NCI-H226 (cell line): ENCODE measurements at regions not wholly inside any gene's neighbourhood (a gene's known extent, or its start where the extent isn't known, plus 50 kb on each side); places are given as distances from the start of the nearest gene placed in this dataset.

Experiments used
- DNase-seq: peaks from one replicate; pipeline ENCODE4 v3.0.0-alpha.2; 2015

DNA sequence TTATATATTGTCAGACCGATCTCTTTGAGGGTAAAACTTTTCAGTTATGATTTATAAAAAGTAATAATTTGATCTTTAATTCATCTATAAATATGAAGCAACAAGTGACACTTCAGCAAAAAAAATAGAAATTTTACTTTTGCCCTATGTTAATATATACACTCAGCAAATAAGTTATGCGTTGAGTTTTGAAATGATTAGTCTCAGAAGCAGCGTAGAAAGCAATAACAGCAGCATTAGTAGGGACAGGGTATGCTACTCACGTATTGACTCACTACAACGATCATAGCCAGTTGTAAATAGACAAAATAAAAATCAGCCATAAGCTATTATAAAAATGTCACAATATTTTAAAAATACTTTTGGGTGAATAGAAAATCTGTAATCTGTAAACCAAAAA, 1229.2 kb downstream of the ADGRL3 start:
- no peak for DNase-seq

DNA sequence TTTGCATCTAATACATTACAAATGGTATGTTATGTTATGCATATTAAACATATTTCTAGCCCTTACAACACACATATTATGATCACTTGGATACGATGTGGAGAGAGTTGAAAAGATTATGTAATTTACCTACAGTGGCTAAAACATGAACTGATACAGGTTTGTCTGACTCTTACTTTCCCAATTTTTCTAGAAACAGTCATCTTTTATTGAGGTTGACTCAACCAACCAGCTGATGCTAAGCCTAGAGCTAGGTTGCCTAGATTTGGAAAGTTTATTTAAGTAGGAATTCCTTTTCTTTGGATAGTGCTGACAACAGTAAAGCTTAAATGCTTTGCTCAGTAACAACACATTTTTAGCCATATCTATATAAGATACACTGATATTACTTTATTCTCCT, 1215.1 kb downstream of the ADGRL3 start:
- no peak for DNase-seq

DNA sequence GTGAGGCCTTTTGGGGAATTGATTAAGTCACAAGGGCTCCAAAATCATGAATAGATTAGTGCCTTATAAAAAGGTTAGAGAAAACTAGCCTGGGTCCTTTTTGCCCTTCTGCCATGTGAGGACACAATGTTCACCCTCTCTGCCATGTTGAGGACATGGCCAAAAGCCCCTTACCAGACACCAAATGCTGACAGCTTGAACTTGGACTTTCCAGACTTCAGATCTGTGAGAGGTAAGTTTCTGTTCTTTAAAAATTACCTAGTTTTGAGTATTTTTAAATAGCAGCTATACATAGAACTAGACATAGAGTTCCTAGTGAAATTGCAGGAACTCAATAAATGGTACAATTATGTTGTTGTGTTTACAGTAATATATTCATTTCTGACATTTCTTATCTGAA, 1214.4 kb downstream of the ADGRL3 start:
- no peak for DNase-seq

DNA sequence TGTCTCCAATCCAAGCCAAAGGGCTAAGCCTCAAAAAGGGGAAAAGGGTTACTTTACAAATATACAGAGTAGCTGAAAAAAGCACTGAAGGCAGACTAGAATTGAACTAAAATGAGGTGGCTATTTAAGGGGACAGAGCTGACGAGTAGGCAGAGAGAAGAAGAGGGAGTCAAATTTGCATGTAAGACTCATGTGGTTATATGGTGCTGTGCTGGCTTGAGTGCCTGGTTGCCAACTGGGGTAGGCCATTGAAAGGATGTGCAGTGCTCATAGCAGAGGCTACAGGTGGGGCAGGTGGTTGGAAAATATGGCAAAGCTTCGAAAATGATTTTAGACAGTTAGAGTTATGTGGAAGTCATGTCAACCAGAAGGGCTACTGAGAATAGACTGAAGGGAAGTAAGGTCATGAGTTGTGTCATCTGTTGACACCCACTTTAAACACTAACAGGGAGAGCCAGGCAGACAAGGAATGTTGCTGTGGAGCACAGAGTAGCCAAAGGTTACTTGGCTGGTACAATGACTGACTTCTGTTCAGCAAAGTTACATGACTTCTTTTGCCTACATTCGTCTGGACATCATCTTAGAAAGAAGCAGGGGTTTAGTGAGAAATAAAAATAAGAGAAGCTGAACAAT, 1210.4 kb downstream of the ADGRL3 start:
- DNase-seq: no peak

DNA sequence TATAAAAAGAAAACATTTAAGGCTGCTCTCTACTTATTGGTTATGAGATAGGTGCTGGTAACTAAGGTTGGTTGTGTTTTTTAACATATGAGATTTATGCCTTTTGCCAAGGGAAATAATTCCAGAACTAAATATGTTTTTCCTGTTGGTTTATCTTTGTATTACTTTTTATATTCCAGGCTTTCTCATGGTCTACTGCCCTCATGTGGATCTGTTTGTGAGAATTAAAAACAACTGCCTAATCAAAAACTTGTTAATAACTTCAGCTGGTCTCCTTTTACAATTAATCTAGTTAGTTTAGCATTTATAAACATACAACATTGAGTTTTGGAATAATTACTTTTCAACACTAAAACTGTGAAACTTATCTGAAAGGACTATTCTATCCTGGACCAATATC, 1208.3 kb downstream of the ADGRL3 start:
- DNase-seq: no peak

DNA sequence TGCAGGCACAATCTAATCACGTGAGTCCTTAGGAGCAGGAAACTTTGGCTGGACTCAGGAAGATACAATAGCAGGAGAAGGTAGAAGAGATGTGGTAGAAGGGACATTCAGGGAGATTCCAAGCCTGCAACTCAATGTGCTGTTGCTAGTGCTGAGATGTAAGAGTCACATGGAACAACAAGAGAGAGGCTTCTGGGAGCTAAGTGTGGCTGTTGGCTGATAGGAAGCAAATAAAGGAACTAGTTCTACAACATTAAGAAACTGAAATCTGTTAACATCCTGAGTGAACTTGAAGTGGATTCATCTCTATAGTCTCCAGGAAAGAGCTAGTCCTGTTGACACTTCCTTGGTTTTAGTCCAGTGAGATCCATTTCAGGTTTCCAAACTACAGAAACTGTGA, 1207.4 kb downstream of the ADGRL3 start:
- DNase-seq: no peak

DNA sequence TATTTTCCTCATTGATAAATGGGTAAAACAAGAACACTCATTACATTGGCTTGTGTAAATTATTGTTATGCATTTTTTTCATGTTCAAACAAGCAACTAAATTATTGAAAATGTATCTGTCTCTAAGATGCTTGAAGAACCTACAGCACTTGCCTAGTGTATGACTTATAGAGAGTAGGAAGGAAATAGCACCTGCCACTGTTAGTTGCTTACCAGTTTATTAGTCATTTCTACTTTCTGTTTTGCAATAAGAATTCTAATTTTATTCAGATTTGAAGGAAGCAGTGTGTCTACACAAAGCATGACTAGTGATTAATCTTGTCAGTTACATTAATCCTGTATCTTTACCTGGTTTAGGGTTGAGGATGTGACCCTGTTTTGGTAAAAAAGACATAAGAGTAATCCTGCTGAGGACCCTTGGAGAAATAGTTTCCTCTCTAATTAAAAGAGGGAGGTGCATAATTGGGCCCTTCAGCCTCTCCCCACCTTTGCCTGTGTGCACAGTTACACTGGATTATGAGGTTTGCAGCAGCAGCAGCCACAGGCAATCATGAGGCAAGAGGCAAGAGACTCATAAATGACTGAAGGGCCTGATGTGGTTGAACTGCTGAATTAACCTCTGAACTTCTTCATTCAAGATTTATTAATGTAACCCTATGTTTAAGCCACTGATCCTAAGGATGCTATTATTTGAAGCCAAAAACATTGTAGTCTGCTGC, 1202.1 kb downstream of the ADGRL3 start:
- DNase-seq: no peak

DNA sequence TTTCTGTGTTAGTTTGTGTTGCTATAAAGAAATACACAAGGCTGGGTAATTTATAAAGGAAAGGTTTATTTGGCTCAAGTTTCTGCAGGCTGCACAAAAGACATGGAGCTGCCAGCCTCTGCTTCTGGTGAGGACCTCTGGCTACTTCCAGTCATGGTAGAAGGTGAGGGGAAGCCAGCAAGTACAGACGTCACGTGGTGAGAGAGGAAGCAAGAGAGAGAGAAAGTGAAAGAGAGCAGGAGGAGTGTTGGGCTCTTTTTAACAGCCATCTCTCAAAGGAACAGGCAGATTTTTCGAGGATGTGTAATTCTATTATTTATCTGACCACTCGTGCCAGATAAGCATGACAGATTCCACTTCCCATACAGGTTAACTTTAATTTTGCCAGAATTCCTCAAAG, 1199.1 kb downstream of the ADGRL3 start:
- DNase-seq: peak; percentile 46

DNA sequence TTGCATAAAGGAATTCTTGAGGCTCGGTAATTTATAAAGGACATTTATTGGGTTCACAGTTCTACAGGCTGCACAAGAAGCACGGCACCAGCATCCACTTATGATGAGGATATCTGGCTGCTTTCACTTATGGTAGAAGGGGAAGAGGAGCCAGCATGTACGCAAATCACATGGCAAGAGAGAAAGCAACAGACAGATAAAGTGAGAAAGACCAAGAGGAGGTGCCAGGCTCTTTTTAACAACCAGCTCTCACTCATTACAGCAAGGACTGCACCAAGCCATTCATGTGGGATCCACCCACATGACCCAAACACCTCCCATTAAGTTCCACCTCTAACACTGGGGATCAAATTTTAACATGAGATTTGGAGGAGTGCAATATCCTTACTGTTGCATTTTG, 1198.2 kb downstream of the ADGRL3 start:
- no peak for DNase-seq

DNA sequence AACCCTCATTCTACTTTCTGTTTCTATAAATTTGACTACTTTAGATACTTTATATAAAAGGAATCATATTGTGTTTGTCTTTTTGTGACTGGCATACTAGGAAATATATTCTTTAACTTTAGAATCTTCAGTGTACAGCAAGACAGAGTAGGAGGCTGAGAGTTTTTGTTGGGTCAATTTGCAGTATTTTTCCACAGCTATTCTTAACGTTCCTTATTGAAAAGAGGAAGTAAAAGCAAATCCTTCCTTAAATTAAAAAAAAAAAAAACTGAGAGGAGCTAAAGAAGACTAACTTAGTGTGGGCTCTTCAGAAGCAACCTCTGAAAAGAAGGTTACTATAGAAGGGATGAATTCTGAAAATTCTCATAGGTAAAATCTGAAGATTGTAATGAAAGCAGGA, 1194.6 kb downstream of the ADGRL3 start:
- DNase-seq: no peak

DNA sequence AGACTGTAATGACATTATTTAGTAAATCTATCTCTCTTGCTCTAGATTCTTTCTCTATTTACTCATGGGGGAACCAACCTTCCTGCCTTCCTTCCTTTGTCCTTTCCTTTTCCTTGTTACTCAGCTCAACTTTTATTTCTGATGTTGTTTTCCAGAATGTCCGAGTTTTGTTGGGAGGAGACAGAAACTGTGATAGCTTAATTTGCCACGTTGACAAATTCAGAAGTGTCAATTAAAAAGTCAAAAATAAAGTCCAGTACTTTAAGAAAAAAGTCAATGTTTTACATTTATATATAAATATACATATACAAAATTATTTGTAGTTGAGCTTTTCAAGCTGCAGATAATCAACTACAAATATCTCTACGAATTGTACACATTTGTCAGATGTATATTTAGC, 1187.7 kb downstream of the ADGRL3 start:
- no peak for DNase-seq

DNA sequence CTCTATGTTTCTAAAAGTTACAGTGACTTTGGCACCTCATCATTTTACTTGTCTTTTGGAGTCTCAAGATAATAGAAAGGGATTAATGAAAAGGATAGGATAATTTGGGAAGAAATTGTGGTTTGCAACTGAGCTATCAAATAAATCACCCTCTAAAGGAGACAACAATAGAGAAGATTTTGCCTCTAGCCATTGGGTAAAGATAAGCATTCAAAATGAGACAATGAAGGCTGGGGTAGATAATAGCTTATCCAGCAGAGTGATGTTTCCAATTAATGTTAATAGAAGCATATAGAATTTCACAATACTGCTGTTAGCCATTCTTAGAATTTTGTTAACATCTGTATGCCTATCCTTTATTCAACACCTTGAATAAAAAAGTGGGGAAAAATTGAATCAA, 1177.6 kb downstream of the ADGRL3 start:
- no peak for DNase-seq

DNA sequence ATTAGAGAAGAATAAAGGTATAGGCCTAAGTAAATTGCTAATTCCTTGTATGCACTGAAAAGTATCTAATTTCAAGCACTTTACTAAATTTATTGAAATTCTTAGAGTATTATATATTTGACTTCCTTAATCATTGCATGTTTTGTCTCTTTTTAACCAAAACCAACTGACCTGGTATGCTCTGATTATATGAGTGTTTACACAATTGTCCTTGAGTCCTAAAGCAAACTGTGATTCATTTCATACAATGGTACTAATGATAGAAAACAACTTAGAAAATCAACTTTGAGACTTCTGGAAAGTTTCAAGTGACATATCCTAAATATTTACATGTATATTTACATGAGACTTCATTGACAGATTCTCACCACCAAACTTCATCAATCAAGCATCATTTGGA, 1177.1 kb downstream of the ADGRL3 start:
- DNase-seq: no peak

DNA sequence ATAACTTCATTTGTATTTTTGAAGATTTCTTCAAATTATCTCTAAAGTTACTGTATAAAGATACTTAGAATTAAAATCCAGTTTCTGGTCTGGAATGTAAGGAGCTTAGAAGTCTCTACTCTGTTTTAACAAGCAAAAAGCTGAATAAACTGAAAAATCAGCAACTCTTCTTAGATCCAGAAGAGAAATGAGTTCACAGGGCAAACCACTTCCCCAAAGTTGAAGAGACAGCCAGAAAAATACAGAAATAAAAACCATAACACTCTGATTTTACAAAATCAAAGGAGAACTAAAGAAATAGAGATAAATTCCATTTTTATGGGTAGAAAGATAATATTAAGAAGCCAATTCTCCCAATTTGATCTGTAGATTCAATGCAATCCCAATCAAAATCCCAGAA, 1166.8 kb downstream of the ADGRL3 start:
- DNase-seq: no peak

DNA sequence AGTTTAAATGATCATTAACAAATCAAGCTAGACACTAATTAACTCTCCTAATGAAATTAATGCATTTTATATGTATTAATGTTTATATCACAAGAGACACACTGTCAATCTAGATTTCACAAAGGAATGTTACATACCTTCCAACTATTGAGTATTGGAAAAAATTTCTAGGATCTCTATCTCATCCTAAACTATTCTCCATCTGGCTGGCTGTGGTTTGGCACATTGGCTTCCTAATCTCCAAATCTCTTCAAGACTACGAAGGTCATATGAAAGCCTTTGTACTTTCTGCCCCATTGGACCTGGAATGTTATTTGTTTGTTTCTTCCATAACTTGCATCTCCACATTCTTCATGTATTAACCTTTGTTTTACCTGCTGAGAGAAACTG, 1160.0 kb downstream of the ADGRL3 start:
- DNase-seq: no peak

DNA sequence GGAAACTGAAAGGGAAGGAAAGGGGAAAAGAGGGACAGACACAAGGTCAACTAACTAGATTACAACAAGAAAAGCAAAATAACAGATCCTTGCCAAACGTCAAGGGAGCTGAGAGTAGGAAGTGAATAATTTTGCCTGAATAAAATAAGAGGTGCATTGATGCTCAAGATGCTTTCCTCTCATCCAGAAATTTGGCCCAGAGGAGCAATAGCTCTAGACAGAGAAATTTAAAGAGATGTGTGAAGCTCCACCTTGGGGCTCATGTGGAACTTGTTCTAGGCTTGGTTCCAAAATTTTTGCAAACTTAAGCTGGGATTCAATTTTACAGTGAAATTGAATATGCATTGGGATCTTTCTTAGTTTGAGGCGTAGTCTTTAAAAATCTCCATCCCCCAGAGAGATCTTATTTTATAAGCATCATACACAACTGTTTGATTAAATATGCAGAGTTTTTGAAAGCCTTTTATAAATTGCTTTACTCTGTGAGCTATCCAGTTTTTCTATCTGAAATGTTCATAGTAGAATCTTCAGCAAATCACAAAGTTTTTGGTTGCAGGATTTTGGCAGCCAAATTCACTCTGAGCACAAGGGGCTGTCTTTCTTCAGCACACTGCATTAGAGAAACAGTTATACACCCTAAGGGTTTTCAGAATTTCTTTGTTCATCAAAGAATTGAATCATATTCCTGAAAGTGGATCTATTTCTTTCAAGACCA, 1159.5 kb downstream of the ADGRL3 start:
- DNase-seq: no peak

DNA sequence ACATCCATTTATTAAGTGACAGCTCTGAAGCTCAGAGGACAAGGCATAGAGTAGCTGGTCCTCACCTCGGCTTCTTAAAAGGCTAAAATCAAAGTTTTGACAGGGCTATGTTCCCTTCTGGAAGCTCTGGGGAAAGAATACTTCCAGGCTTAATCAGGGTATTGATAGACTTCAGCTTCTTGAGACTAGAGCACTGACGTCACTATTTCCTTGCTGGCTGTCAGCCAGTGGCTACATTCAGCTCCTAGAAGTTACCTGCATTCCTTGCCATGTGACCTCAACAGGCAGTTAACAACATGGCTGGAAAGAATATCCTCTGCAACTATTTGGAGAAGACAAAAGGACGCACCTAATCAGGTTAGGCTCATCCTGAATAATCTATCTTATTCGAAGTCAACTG, 1144.8 kb downstream of the ADGRL3 start:
- no peak for DNase-seq

DNA sequence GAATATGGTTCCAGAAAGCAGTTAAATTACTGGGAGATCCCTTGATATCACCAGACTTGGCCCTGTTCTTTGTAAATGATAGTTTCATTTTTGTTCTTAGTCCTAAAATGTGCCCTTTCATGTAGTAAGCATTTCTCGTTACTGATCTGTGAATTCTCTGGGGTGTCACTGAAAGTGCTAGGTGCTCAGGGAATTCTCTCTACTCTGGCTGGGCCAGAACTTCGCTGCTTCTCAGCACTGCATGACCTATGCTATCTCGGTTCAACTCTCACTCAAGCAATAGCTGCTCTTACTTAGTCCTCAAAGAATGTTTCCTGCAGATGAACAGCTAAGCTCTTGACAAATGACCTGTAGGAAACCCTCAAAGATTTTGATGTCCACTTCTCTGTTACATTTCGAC, 1144.3 kb downstream of the ADGRL3 start:
- DNase-seq: no peak

DNA sequence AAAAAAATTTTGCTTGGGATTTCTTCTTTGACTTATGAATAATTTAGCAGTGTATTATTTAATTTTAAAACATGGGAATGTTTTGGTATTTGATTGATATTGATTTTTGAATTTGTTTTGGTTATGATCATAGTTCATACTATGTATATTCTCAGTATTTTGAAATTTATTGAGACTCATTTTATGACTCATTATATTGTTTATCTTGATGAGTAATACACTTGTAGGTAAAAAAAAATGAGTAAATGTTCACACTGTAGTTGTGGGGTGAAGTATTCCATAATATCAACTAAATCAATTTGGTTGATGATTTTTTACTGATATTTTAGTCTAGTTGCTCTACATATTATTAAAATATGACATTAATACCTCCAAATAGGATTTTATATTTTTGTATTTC, 1142.2 kb downstream of the ADGRL3 start:
- no peak for DNase-seq

DNA sequence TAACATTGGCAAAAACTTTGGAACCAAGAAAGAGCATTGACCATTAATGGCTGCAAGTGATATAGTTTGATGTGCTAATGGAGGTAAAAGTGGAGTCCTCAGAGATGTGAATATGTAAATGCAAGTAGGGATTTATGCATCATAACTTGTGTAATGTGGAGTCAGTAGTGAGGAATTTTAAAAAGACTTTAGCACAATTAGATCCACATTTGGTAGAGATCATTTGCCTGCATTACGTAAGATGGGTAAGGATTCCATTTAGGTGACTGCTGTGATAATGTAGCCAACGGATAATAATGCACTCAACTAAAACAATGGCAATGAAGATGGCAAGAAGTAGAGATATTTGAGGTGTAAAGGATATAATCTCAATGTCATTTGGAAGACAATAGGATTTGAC, 1128.4 kb downstream of the ADGRL3 start:
- DNase-seq: peak; percentile 16

DNA sequence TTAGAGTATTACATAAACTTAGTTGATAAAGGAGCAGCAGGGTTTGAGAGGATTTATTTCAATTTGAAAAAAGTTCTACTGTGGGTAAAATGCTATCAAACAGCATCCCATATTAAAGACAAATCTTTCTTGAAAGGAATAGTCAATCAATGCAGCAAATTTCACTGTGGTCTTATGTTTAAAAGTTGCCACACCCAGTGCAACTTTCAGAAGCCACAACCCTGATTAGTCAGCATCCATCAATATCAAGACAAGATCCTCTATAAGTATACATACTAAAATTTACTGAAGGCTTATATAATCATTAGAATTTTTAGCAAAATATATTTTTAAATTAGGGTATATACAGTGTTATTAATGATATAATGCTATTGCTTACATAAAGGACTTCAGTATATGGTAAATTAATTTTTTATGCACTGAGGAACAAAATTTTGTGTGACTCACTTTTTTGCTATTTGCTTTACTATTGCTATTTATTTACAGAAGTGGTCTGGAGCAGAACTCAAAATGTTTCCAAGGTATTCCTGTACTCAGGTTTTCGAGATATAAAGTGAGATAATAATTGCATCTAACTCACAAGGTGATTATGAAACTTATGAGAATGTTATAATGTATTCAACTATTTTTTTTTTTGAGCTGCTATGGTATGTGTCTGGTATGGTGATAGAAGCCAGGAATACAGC, 1127.6 kb downstream of the ADGRL3 start:
- DNase-seq: no peak

DNA sequence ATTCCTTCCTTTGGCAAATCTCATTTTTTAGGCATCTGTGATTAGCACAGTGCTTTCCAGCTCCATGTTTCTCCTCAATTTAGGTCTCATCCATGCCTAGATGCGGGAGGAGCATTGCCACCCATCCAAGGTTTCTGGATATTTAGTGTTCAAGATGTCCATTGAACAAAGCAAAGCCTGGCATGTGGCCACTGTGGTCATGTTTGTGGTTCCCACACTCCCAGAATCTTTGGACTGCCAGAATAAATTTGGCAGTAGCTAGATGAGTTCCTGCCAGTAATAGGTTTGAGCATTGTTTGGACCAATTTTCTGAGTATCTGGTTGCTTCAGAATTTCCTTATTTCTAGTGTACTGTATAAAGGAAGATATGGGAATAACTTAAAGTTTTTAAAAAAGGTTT, 1124.1 kb downstream of the ADGRL3 start:
- DNase-seq: peak; percentile 10

DNA sequence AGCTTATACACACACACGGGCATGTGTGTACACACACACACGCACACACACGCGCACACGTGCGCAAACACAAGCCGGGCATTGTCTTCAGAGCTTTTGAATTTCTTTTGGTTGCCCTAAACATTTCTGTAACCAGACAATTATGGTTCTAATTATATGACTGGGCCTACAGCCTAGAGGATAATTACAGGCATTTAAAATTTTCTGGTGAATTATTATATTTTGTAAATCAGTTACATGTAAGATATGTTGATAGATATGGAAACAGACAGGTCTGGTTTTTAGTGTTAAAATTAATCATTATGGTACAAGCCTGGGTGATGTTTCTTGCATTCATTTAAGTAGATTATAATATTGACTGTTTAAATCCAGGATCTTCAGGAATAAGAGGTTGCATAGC, 1120.5 kb downstream of the ADGRL3 start:
- DNase-seq: no peak

DNA sequence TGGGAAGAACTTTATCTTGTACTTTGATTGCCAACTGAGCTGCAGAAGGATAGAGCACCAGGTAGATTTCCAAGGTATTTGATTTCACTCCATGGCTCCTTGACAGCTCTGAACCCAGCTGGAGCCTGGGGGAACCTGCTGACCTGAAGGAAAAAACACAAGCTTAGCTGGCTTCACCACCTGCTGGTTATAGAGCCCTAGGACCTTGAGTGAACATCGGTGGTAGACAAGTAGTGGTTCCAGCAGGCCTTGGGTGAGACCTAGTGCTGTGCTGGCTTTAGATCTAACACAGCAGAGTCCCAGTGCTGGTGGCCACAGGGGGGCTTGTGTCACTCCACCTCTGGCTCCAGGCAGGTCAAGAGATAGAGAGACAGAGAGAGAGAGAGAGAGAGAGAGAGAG, 1102.6 kb downstream of the ADGRL3 start:
- no peak for DNase-seq
